ENCODE measurements at regions not wholly inside any gene's neighbourhood (a gene's known extent, or its start where the extent isn't known, plus 50 kb on each side); places are given as distances from the start of the nearest gene placed in this dataset.
"Not testable (repeated sequence)": the region's sequence is repeated elsewhere in the genome, so short reads cannot be mapped to it uniquely, and the experiment has no call there.

- Histone ChIP-seq H3K9me3 (ENCODE audit: control insufficient read depth in 4 of 4, insufficient read depth in 3 of 4, low read length in 3 of 4) (no peaks in the 10 kb centered on the region), H3K9ac (ENCODE audit: insufficient read depth in 1 of 2, low read length in 2 of 2) (no peak overlapping the region), H3K4me1 (ENCODE audit: control insufficient read depth in 5 of 5, insufficient read depth in 5 of 5, low read length in 5 of 5) (peaks cover 0 to 24% (median 8%) of the 10 kb centered on the region in 5 donors), H3K36me3 (ENCODE audit: control insufficient read depth in 4 of 4, insufficient read depth in 4 of 4, low read length in 4 of 4) (no peaks in the 10 kb centered on the region), H3K27ac (ENCODE audit: low read depth in 1 of 2, low read length in 1 of 2) (no peak overlapping the region), H3K4me3 (no peak overlapping the region), H3K27me3 (ENCODE audit: control insufficient read depth in 3 of 3, insufficient read depth in 3 of 3, low read length in 2 of 3) (no peaks in the 10 kb centered on the region)
- 51 to 91% methylated on average over 2 of the region's 2 CpGs for whole genome bisulfite sequencing, 2 donors
- TF ChIP-seq CTCF (IDR thresholded peaks at IDR 0.05; ENCODE audit: control extremely low read depth, extremely low read depth), result no peak
- ATAC-seq (ENCODE audit: insufficient read depth, low FRiP score) (no peak), DNase-seq (no peak)
These were observed 166.9 kb upstream of the ZNF608 start for GRCh38 chr5:124913329-124913653.

GRCh38 chr5:124916313-124916712 is 169.9 kb upstream of the ZNF608 start:
- H3K9me3 ChIP-seq (ENCODE audit: control insufficient read depth in 4 of 4, insufficient read depth in 3 of 4, low read length in 3 of 4); H3K27ac ChIP-seq (ENCODE audit: low read depth in 1 of 2, low read length in 1 of 2); ATAC-seq (ENCODE audit: insufficient read depth, low FRiP score); H3K36me3 ChIP-seq (ENCODE audit: control insufficient read depth in 4 of 4, insufficient read depth in 4 of 4, low read length in 4 of 4); H3K9ac ChIP-seq (ENCODE audit: insufficient read depth in 1 of 2, low read length in 2 of 2); H3K4me3 ChIP-seq; H3K27me3 ChIP-seq (ENCODE audit: control insufficient read depth in 3 of 3, insufficient read depth in 3 of 3, low read length in 2 of 3); DNase-seq: not testable (repeated sequence)
- H3K4me1 ChIP-seq (ENCODE audit: control insufficient read depth in 5 of 5, insufficient read depth in 5 of 5, low read length in 5 of 5), result peaks cover 0 to 12% (median 0%) of the 10 kb centered on the region in 5 donors
- 29 to 52% methylated on average over 5 of the region's 5 CpGs for WGBS, 2 donors

- H3K9ac ChIP-seq (ENCODE audit: insufficient read depth in 1 of 2, low read length in 2 of 2), result no peak overlapping the region
- H3K4me3 ChIP-seq, result no peak overlapping the region
- no peak for TF ChIP-seq CTCF (IDR thresholded peaks at IDR 0.05; ENCODE audit: control extremely low read depth, extremely low read depth)
- H3K27ac ChIP-seq (ENCODE audit: low read depth in 1 of 2, low read length in 1 of 2), result no peak overlapping the region
- H3K36me3 ChIP-seq (ENCODE audit: control insufficient read depth in 4 of 4, insufficient read depth in 4 of 4, low read length in 4 of 4), result no peaks in the 10 kb centered on the region
- H3K27me3 ChIP-seq (ENCODE audit: control insufficient read depth in 3 of 3, insufficient read depth in 3 of 3, low read length in 2 of 3), result no peaks in the 10 kb centered on the region
- H3K4me1 ChIP-seq (ENCODE audit: control insufficient read depth in 5 of 5, insufficient read depth in 5 of 5, low read length in 5 of 5), result peaks cover 0 to 27% (median 9%) of the 10 kb centered on the region in 5 donors
- H3K9me3 ChIP-seq (ENCODE audit: control insufficient read depth in 4 of 4, insufficient read depth in 3 of 4, low read length in 3 of 4), result no peaks in the 10 kb centered on the region
- 84 to 87% methylated on average over 2 of the region's 2 CpGs for WGBS, 2 donors
- DNase-seq (no peak), ATAC-seq (ENCODE audit: insufficient read depth, low FRiP score) (no peak)
These were observed 172.2 kb upstream of the ZNF608 start for GRCh38 chr5:124918618-124919017.

- Histone ChIP-seq H3K36me3 (ENCODE audit: control insufficient read depth in 4 of 4, insufficient read depth in 4 of 4, low read length in 4 of 4) (no peaks in the 10 kb centered on the region), H3K9me3 (ENCODE audit: control insufficient read depth in 4 of 4, insufficient read depth in 3 of 4, low read length in 3 of 4) (no peaks in the 10 kb centered on the region), H3K27ac (ENCODE audit: low read depth in 1 of 2, low read length in 1 of 2) (no peak overlapping the region), H3K4me3 (no peak overlapping the region), H3K9ac (ENCODE audit: insufficient read depth in 1 of 2, low read length in 2 of 2) (no peak overlapping the region), H3K27me3 (ENCODE audit: control insufficient read depth in 3 of 3, insufficient read depth in 3 of 3, low read length in 2 of 3) (no peaks in the 10 kb centered on the region), H3K4me1 (ENCODE audit: control insufficient read depth in 5 of 5, insufficient read depth in 5 of 5, low read length in 5 of 5) (peaks cover 0 to 30% (median 9%) of the 10 kb centered on the region in 5 donors)
- WGBS, 2 donors, result 45% methylated on average over 1 of the region's 1 CpG
- no peak for DNase-seq
- no peak for TF ChIP-seq CTCF (IDR thresholded peaks at IDR 0.05; ENCODE audit: control extremely low read depth, extremely low read depth)
- ATAC-seq (ENCODE audit: insufficient read depth, low FRiP score), result no peak
These were observed 172.6 kb upstream of the ZNF608 start for GRCh38 chr5:124919076-124919475.

Measured in lung (tissue), 11 donors.